Mesothelial cell of epicardium (in vitro differentiated cells): ENCODE measurements at regions not wholly inside any gene's neighbourhood (a gene's known extent, or its start where the extent isn't known, plus 50 kb on each side); places are given as distances from the start of the nearest gene placed in this dataset.

ENCODE experiments used
- DNase-seq, 2 experiments: peaks; one replicate each; pipeline ENCODE4 v3.0.0; 2021; ENCODE audit warnings: low spot score in 2 of 2; ENCODE audit not compliant: unreplicated experiment in 2 of 2
- H3K27ac Mint-ChIP-seq: 2 replicates; pipeline ENCODE4 v1.8.0; 2021; ENCODE audit warnings: mixed read lengths
- H3K27me3 Mint-ChIP-seq: 2 replicates; pipeline ENCODE4 v1.8.0; 2021; ENCODE audit warnings: low read depth, mixed read lengths
- H3K36me3 Mint-ChIP-seq: 2 replicates; pipeline ENCODE4 v1.8.0; 2021; ENCODE audit warnings: mixed read lengths
- H3K4me1 Mint-ChIP-seq: 2 replicates; pipeline ENCODE4 v1.8.0; 2021; ENCODE audit warnings: mixed read lengths
- H3K4me3 Mint-ChIP-seq: 2 replicates; pipeline ENCODE4 v1.8.0; 2021; ENCODE audit warnings: mild to moderate bottlenecking, moderate library complexity, mixed read lengths
- H3K9me3 Mint-ChIP-seq: 2 replicates; pipeline ENCODE4 v1.8.0; 2021; ENCODE audit warnings: mixed read lengths
- CTCF ChIP-seq: fragments of 200-600 bp; sonication (generic); IDR thresholded peaks from one replicate; pipeline ENCODE4 v1.5.0; 2021; ENCODE audit warnings: antibody characterized with exemption; ENCODE audit not compliant: unreplicated experiment

DNA sequence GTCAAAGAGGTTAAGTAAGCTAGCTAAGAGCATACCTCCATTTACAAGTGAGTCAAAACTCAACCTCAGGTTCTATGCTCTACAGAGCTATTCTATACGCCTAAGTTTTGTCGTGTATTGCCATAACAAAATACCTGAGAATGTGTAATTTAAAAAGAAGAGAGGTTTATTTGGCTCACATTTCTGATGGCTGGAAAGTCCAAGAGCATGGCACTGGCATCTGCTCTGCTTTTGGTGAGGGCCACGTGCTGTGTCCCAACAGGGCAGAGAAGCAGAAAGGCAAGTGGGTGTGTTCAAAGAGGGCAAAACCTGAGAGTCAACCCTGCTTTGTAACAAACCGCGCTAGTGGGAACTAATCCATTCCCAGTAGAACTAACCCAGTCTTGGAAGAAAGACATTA is 60.9 kb upstream of the POU2F1 start:
- Mint-ChIP-seq H3K36me3 (peaks cover 4% of the 10 kb centered on the region), H3K4me1 (peaks cover 38% of the 10 kb centered on the region), H3K4me3 (no peak overlapping the region), H3K27ac (no peak overlapping the region), H3K27me3 (peaks cover 10% of the 10 kb centered on the region), H3K9me3 (no peaks in the 10 kb centered on the region)
- DNase-seq, result no peak
- TF ChIP-seq CTCF, result no peak

- TF ChIP-seq CTCF, result no peak
- H3K4me1 Mint-ChIP-seq, result peaks cover 50% of the 10 kb centered on the region
- H3K9me3 Mint-ChIP-seq, result no peaks in the 10 kb centered on the region
- no peak overlapping the region for H3K4me3 Mint-ChIP-seq
- peaks cover 10% of the 10 kb centered on the region for H3K27me3 Mint-ChIP-seq
- DNase-seq, result no peak
- peaks cover 4% of the 10 kb centered on the region for H3K36me3 Mint-ChIP-seq
- no peak overlapping the region for H3K27ac Mint-ChIP-seq
These were observed 59.4 kb upstream of the POU2F1 start for GRCh38 chr1:167161242-167161641.

DNA sequence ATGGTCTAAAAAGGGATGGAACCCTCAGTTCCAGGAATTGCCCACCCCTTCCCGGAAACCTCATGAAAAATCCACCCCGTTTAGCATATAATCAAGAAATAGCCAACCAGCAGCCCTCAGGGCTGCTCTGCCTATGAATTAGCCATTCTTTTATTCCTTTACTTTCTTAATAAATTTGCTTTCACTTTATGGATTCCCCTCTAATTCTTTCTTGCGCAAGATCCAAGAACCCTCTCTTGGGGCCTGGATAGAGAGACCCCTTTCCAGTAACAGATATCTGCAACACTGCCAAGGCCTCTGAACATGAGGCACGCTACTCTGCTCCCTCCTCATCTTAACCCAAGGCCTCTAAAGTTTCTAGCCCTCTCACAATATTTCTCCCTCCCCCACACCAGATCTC is 58.9 kb upstream of the POU2F1 start:
- Mint-ChIP-seq H3K4me1 (peaks cover 55% of the 10 kb centered on the region), H3K27ac (peak overlapping the region; percentile 74), H3K4me3 (no peak overlapping the region), H3K9me3 (no peaks in the 10 kb centered on the region), H3K27me3 (peaks cover 10% of the 10 kb centered on the region), H3K36me3 (peaks cover 4% of the 10 kb centered on the region)
- DNase-seq, result no peak
- TF ChIP-seq CTCF, result no peak

- no peak overlapping the region for H3K4me3 Mint-ChIP-seq
- H3K27me3 Mint-ChIP-seq, result peaks cover 19% of the 10 kb centered on the region
- H3K36me3 Mint-ChIP-seq, result no peaks in the 10 kb centered on the region
- H3K9me3 Mint-ChIP-seq, result peaks cover 4% of the 10 kb centered on the region
- peaks cover 65% of the 10 kb centered on the region for H3K4me1 Mint-ChIP-seq
- H3K27ac Mint-ChIP-seq, result no peak overlapping the region
- TF ChIP-seq CTCF, result no peak
- DNase-seq, result no peak
These were observed 55.5 kb upstream of the POU2F1 start for GRCh38 chr1:167165219-167165618.

- H3K4me3 Mint-ChIP-seq, result peak overlapping the region; percentile 48
- peaks cover 65% of the 10 kb centered on the region for H3K4me1 Mint-ChIP-seq
- H3K27ac Mint-ChIP-seq, result peak overlapping the region; percentile 95
- DNase-seq, result peak; percentile 50 to 69
- H3K9me3 Mint-ChIP-seq, result peaks cover 4% of the 10 kb centered on the region
- peaks cover 26% of the 10 kb centered on the region for H3K27me3 Mint-ChIP-seq
- TF ChIP-seq CTCF, result no peak
- no peaks in the 10 kb centered on the region for H3K36me3 Mint-ChIP-seq
These were observed 54.6 kb upstream of the POU2F1 start for GRCh38 chr1:167165948-167166689.
